NB4 (cell line): ENCODE measurements at regions not wholly inside any gene's neighbourhood (a gene's known extent, or its start where the extent isn't known, plus 50 kb on each side); places are given as distances from the start of the nearest gene placed in this dataset.

Source experiments
- CTCF ChIP-seq: IDR thresholded peaks from one replicate; pipeline ENCODE4 v1.5.1; 2012; ENCODE audit warnings: low read depth, low read length
- MAX ChIP-seq: IDR thresholded peaks from 2 replicates; pipeline ENCODE4 v1.6.1; 2011; ENCODE audit warnings: low read depth, low read length
- MYC ChIP-seq: IDR thresholded peaks from 2 replicates; pipeline ENCODE4 v1.6.1; 2011; ENCODE audit warnings: low read depth, low read length
- POLR2A ChIP-seq: IDR thresholded peaks from 2 replicates; pipeline ENCODE4 v1.6.1; 2011; ENCODE audit warnings: mild to moderate bottlenecking; ENCODE audit not compliant: insufficient read length; ENCODE audit errors: extremely low read depth

DNA sequence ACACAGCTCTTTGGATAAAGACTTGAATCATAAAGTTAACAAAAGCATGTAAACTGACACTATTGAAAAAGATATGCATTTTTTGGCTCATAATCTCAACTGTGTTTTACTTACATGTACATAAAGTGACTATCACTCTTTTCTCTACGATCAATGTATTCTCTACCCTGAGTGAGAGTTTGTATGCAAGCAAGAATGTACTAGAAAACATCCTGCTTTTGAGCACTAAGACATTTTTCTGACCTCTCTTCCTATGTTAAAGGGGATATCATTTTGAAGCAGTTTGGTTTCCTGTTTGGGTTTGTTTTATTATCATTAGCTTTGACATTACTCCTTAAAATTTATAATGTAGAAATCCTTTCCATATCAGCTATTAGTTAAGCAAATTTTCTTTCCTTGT lies 910.8 kb downstream of the C6orf118 start:
- TF ChIP-seq CTCF (no peak), POLR2A (no peak), MYC (no peak), MAX (no peak)
